ENCODE measurements at regions not wholly inside any gene's neighbourhood (a gene's known extent, or its start where the extent isn't known, plus 50 kb on each side); places are given as distances from the start of the nearest gene placed in this dataset.

- TF ChIP-seq CTCF (conservative IDR thresholded peaks at IDR 0.05; ENCODE audit: low read length): no peak
- no peak for TF ChIP-seq EZH2phosphoT487 (IDR thresholded peaks at IDR 0.05; ENCODE audit: borderline replicate concordance, low read depth, low read length)
These were observed 776.6 kb upstream of the CDH9 start for GRCh38 chr5:27814983-27815382.

Measured in OCI-LY7 (cell line).